ENCODE measurements at regions not wholly inside any gene's neighbourhood (a gene's known extent, or its start where the extent isn't known, plus 50 kb on each side); places are given as distances from the start of the nearest gene placed in this dataset.

DNA sequence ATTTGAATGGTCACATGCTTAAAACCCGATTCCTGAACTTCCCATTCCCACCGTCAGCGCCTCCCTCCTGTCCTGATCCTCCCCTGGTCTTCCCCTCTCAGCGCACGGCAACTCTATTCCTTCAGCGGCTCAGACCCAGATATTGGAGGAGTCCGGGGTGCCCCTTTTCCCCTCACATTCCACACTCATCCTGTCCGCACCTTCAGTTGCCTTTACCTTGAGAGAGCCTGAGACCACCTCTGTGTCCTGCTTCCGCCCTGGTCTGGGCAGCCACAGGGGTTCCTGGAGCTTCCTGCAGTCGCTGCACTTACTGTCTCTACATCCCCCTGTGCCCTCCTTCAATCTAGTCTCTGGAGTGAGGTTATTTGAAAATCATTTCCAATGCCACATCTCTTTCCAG lies 193.4 kb downstream of the BCAS1 start:
- TF ChIP-seq, protein P1, sequence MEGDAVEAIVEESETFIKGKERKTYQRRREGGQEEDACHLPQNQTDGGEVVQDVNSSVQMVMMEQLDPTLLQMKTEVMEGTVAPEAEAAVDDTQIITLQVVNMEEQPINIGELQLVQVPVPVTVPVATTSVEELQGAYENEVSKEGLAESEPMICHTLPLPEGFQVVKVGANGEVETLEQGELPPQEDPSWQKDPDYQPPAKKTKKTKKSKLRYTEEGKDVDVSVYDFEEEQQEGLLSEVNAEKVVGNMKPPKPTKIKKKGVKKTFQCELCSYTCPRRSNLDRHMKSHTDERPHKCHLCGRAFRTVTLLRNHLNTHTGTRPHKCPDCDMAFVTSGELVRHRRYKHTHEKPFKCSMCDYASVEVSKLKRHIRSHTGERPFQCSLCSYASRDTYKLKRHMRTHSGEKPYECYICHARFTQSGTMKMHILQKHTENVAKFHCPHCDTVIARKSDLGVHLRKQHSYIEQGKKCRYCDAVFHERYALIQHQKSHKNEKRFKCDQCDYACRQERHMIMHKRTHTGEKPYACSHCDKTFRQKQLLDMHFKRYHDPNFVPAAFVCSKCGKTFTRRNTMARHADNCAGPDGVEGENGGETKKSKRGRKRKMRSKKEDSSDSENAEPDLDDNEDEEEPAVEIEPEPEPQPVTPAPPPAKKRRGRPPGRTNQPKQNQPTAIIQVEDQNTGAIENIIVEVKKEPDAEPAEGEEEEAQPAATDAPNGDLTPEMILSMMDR (IDR thresholded peaks at IDR 0.05), result no peak
- TF ChIP-seq POLR2A (IDR thresholded peaks at IDR 0.05) (no peak), POLR2AphosphoS5 (IDR thresholded peaks at IDR 0.05; ENCODE audit: insufficient read depth in 1 of 2, low read depth in 1 of 2) (no peak)

Data from vagina (tissue), 2 donors.